CD14-positive monocyte (primary cell): ENCODE measurements at regions not wholly inside any gene's neighbourhood (a gene's known extent, or its start where the extent isn't known, plus 50 kb on each side); places are given as distances from the start of the nearest gene placed in this dataset.

Experiments used
- DNase-seq, 3 donors: peaks; one replicate each; pipeline ENCODE4 v3.0.0-alpha.2; 2011 to 2022
- H2AFZ ChIP-seq: 2 replicates; pipeline ENCODE4 v1.6.0; 2012; ENCODE audit warnings: mild to moderate bottlenecking, low read depth, low read length, inconsistent platforms; ENCODE audit not compliant: insufficient read depth, poor library complexity, severe bottlenecking
- H3K27ac ChIP-seq, 2 donors: 1 replicate in 1 of 2; 2 replicates in 1 of 2; pipeline ENCODE4 v1.5.1; 2012 to 2013; ENCODE audit warnings: low read length in 2 of 2, control low read depth in 1 of 2, inconsistent platforms in 1 of 2, low read depth in 1 of 2, mild to moderate bottlenecking in 1 of 2
- H3K27me3 ChIP-seq, 2 donors: one replicate each; pipeline versions ENCODE4 v1.6.0 to v1.6.1; 2011 to 2013; ENCODE audit warnings: low read length in 2 of 2; ENCODE audit not compliant: control insufficient read depth in 2 of 2, insufficient read depth in 2 of 2
- H3K36me3 ChIP-seq, 2 donors: replicated peaks in 1 of 2; 1 replicate in 1 of 2; 2 replicates in 1 of 2; pipeline versions ENCODE4 v1.5.1 to v1.6.1; 2012 to 2013; ENCODE audit warnings: low read length in 2 of 2, control low read depth in 1 of 2, inconsistent platforms in 1 of 2, mild to moderate bottlenecking in 1 of 2; ENCODE audit not compliant: insufficient read depth in 2 of 2, control insufficient read depth in 1 of 2
- H3K4me1 ChIP-seq, 2 donors: 1 replicate in 1 of 2; 2 replicates in 1 of 2; pipeline versions ENCODE4 v1.5.1 to v1.6.1; 2012 to 2013; ENCODE audit warnings: low read length in 2 of 2, control low read depth in 1 of 2, inconsistent platforms in 1 of 2, mild to moderate bottlenecking in 1 of 2, moderate library complexity in 1 of 2; ENCODE audit not compliant: insufficient read depth in 2 of 2, control insufficient read depth in 1 of 2
- H3K4me2 ChIP-seq: replicated peaks from 2 replicates; pipeline ENCODE3; 2012; ENCODE audit warnings: low read length, moderate library complexity, mild to moderate bottlenecking; ENCODE audit not compliant: poor library complexity, severe bottlenecking; ENCODE audit errors: extremely low read depth
- H3K4me3 ChIP-seq, 3 experiments: fragments of 200-600 bp in 1 of 3; sonication (generic) in 1 of 3; replicated peaks in 1 of 3; 1 replicate in 2 of 3; 2 replicates in 1 of 3; pipeline ENCODE4 v1.5.1; 2011 to 2013; ENCODE audit warnings: low read length in 3 of 3, mild to moderate bottlenecking in 3 of 3, control low read depth in 2 of 3, low read depth in 2 of 3, inconsistent platforms in 1 of 3, moderate library complexity in 1 of 3
- H3K79me2 ChIP-seq: 2 replicates; pipeline ENCODE4 v1.6.0; 2012; ENCODE audit warnings: mild to moderate bottlenecking, control low read depth, inconsistent platforms, low read length, moderate library complexity; ENCODE audit not compliant: insufficient read depth
- H3K9ac ChIP-seq: 2 replicates; pipeline ENCODE4 v1.6.0; 2017; ENCODE audit warnings: low read length, mild to moderate bottlenecking; ENCODE audit not compliant: insufficient read depth, poor library complexity, severe bottlenecking
- H3K9me3 ChIP-seq, 2 donors: replicated peaks in 1 of 2; 1 replicate in 1 of 2; 2 replicates in 1 of 2; pipeline versions ENCODE4 v1.5.1 to v1.6.1; 2012 to 2013; ENCODE audit warnings: low read length in 2 of 2, control low read depth in 1 of 2; ENCODE audit not compliant: control insufficient read depth in 1 of 2, insufficient read depth in 1 of 2
- H4K20me1 ChIP-seq: 2 replicates; pipeline ENCODE4 v1.6.0; 2012; ENCODE audit warnings: mild to moderate bottlenecking, low read length, control low read depth, moderate library complexity; ENCODE audit not compliant: insufficient read depth
- H3K27ac Mint-ChIP-seq, 7 donors: one replicate each; pipeline ENCODE4 v1.8.0; 2020; ENCODE audit warnings: mild to moderate bottlenecking in 7 of 7, mixed read lengths in 7 of 7, moderate library complexity in 6 of 7, inconsistent platforms in 2 of 7
- H3K27me3 Mint-ChIP-seq, 3 donors: one replicate each; pipeline ENCODE4 v1.8.0; 2021 to 2022; ENCODE audit warnings: low read depth in 3 of 3, mild to moderate bottlenecking in 3 of 3, mixed read lengths in 3 of 3, moderate library complexity in 3 of 3, inconsistent platforms in 1 of 3
- H3K36me3 Mint-ChIP-seq, 2 donors: one replicate each; pipeline ENCODE4 v1.8.0; 2020; ENCODE audit warnings: mixed read lengths in 2 of 2, inconsistent platforms in 1 of 2, mild to moderate bottlenecking in 1 of 2
- H3K4me1 Mint-ChIP-seq: one replicate; pipeline ENCODE4 v1.8.0; 2020; ENCODE audit warnings: mild to moderate bottlenecking, mixed read lengths
- H3K4me3 Mint-ChIP-seq, 2 donors: one replicate each; pipeline ENCODE4 v1.8.0; 2020; ENCODE audit warnings: mild to moderate bottlenecking in 2 of 2, mixed read lengths in 2 of 2, moderate library complexity in 1 of 2
- H3K9me3 Mint-ChIP-seq, 7 donors: one replicate each; pipeline ENCODE4 v1.8.0; 2020 to 2022; ENCODE audit warnings: mixed read lengths in 7 of 7, mild to moderate bottlenecking in 6 of 7, moderate library complexity in 6 of 7, inconsistent platforms in 2 of 7
- WGBS: methylation state at CpG from one replicate; pipeline ENCODE4 v1.1.5; 2013; ENCODE audit warnings: missing lambda C conversion rate; ENCODE audit not compliant: insufficient coverage; 5-methylcytosine and 5-hydroxymethylcytosine counted together
- intact Hi-C, 2 donors: fragments of 100-400 bp; cut with micrococcal nuclease; formaldehyde crosslinking; loops; one replicate each; pipeline versions ENCODE4 v1.15.0 to v1.15.1; 2023
- TF ChIP-seq, protein P1 (sequence below): fragments of 200-600 bp; IDR thresholded peaks from one replicate; pipeline ENCODE4 v1.8.0; 2022; ENCODE audit warnings: antibody characterized with exemption, mild to moderate bottlenecking

DNA sequence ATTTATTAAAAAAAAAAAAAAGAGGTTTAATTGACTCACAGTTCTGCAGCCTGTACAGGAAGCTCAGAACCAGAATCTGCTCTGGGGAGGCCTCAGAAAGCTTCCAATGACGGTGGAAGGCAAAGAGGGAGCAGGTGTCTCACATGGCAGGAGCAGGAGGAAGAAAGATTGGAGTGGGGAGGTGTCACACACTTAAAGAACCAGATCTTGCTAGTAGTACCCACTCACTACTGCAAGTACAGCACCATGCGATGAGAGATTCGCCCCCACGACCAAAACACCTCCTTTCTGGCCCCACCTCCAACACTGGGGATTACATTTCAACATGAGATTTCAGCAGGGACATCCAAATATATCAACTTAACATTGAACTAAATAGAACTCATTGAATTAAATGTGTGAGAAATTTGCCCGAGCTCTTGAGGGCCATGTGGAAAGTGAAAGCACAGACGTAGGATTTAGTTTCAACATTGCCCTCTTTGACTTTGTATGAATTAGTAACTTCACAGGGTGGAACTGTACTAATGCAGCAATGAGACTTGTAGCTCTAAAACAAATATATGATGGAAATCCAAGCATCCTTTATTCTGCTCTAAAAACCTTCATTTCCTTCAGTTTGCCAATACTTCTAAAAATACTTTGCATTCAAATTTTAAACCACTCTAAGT is 628.2 kb downstream of the FAM181B start:
- Histone ChIP-seq H2AFZ (no peak overlapping the region), H3K4me2 (no peak overlapping the region)
- no peak overlapping the region for H3K27ac Mint-ChIP-seq

DNA sequence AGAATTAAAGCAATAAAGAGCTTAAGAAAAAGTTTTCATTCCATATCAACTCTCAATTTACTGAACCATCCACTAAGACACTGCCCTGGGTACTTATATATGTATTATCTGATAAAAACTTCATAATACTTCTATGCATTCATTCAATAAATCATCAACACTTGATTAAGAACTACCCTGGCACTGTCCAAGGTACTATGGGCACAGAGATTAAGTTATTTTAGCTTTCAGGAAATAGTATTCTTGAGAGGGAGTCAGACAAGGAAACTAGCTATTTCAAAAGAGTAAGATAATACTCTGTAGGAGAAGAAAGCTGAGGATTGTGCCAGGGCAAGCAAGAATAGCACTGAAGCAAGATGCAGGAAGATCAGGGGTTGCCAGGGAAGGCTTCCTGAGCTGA is 640.8 kb downstream of the FAM181B start:
- H3K27ac ChIP-seq: no peak overlapping the region
- no peaks in the 10 kb centered on the region for H3K4me1 ChIP-seq
- H3K4me2 ChIP-seq: no peak overlapping the region
- H2AFZ ChIP-seq: no peak overlapping the region
- H4K20me1 ChIP-seq: no peaks in the 10 kb centered on the region
- TF ChIP-seq, protein P1, sequence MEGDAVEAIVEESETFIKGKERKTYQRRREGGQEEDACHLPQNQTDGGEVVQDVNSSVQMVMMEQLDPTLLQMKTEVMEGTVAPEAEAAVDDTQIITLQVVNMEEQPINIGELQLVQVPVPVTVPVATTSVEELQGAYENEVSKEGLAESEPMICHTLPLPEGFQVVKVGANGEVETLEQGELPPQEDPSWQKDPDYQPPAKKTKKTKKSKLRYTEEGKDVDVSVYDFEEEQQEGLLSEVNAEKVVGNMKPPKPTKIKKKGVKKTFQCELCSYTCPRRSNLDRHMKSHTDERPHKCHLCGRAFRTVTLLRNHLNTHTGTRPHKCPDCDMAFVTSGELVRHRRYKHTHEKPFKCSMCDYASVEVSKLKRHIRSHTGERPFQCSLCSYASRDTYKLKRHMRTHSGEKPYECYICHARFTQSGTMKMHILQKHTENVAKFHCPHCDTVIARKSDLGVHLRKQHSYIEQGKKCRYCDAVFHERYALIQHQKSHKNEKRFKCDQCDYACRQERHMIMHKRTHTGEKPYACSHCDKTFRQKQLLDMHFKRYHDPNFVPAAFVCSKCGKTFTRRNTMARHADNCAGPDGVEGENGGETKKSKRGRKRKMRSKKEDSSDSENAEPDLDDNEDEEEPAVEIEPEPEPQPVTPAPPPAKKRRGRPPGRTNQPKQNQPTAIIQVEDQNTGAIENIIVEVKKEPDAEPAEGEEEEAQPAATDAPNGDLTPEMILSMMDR: no peak
- no peaks in the 10 kb centered on the region for H3K9me3 ChIP-seq
- no peaks in the 10 kb centered on the region for H3K27me3 ChIP-seq
- intact Hi-C loops: no loop called here
- H3K9ac ChIP-seq: no peak overlapping the region
- H3K27ac Mint-ChIP-seq: no peak overlapping the region
- DNase-seq: no peak
- H3K4me3 Mint-ChIP-seq: no peak overlapping the region
- H3K27me3 Mint-ChIP-seq: peaks cover 0 to 1% (median 0%) of the 10 kb centered on the region in 3 donors
- H3K4me1 Mint-ChIP-seq: no peaks in the 10 kb centered on the region
- no peak overlapping the region for H3K4me3 ChIP-seq
- H3K36me3 Mint-ChIP-seq: no peaks in the 10 kb centered on the region
- H3K9me3 Mint-ChIP-seq: peaks cover 0 to 4% (median 0%) of the 10 kb centered on the region in 7 donors
- H3K36me3 ChIP-seq: no peaks in the 10 kb centered on the region
- H3K79me2 ChIP-seq: no peaks in the 10 kb centered on the region

More for the DNA sequence above, 628.2 kb downstream of the FAM181B start:
- H3K36me3 Mint-ChIP-seq: no peaks in the 10 kb centered on the region
- 20% methylated on average over 1 of the region's 6 CpGs for WGBS
- peaks cover 0 to 2% (median 0%) of the 10 kb centered on the region in 7 donors for H3K9me3 Mint-ChIP-seq
- Histone ChIP-seq H3K4me1 (no peaks in the 10 kb centered on the region), H4K20me1 (no peaks in the 10 kb centered on the region), H3K27ac (no peak overlapping the region), H3K79me2 (no peaks in the 10 kb centered on the region), H3K4me3 (no peak overlapping the region), H3K9ac (no peak overlapping the region), H3K9me3 (no peaks in the 10 kb centered on the region), H3K36me3 (no peaks in the 10 kb centered on the region), H3K27me3 (no peaks in the 10 kb centered on the region)
- no peak overlapping the region for H3K4me3 Mint-ChIP-seq
- H3K27me3 Mint-ChIP-seq: peaks cover 0 to 2% (median 0%) of the 10 kb centered on the region in 3 donors
- intact Hi-C loops: no loop called here
- no peaks in the 10 kb centered on the region for H3K4me1 Mint-ChIP-seq
- no peak for DNase-seq
- TF ChIP-seq, protein P1: no peak
